Ishikawa (cell line): ENCODE measurements at regions not wholly inside any gene's neighbourhood (a gene's known extent, or its start where the extent isn't known, plus 50 kb on each side); places are given as distances from the start of the nearest gene placed in this dataset.

Source experiments
- CEBPB ChIP-seq: IDR thresholded peaks from 2 replicates; pipeline ENCODE4 v1.6.1; 2012
- CREB1 ChIP-seq: IDR thresholded peaks from 2 replicates; pipeline ENCODE4 v1.6.1; 2012; ENCODE audit warnings: low read depth
- EGR1 ChIP-seq: IDR thresholded peaks from 2 replicates; pipeline ENCODE4 v1.6.1; 2012
- EP300 ChIP-seq: IDR thresholded peaks from 2 replicates; pipeline ENCODE4 v1.6.1; 2012; ENCODE audit warnings: borderline replicate concordance
- FOXM1 ChIP-seq: IDR thresholded peaks from 2 replicates; pipeline ENCODE4 v1.6.1; 2012; ENCODE audit warnings: low read depth, borderline replicate concordance
- NFIC ChIP-seq: IDR thresholded peaks from 2 replicates; pipeline ENCODE4 v1.6.1; 2012
- RAD21 ChIP-seq: IDR thresholded peaks from 2 replicates; pipeline ENCODE4 v1.6.1; 2012; ENCODE audit warnings: low read depth
- TAF1 ChIP-seq: IDR thresholded peaks from 2 replicates; pipeline ENCODE4 v1.6.1; 2012; ENCODE audit warnings: low read depth, mild to moderate bottlenecking
- TCF12 ChIP-seq: IDR thresholded peaks from 2 replicates; pipeline ENCODE4 v1.6.1; 2012; ENCODE audit warnings: low read depth
- TEAD4 ChIP-seq: IDR thresholded peaks from 2 replicates; pipeline ENCODE4 v1.6.1; 2012
- YY1 ChIP-seq: IDR thresholded peaks from 2 replicates; pipeline ENCODE4 v1.6.1; 2012; ENCODE audit warnings: low read depth
- ZBTB7A ChIP-seq: IDR thresholded peaks from 2 replicates; pipeline ENCODE4 v1.6.1; 2012; ENCODE audit warnings: low read depth
- TF ChIP-seq, protein P1 (sequence below): IDR thresholded peaks from 2 replicates; pipeline ENCODE4 v1.6.1; 2012
- TF ChIP-seq, protein P2 (sequence below): IDR thresholded peaks from 2 replicates; pipeline ENCODE4 v1.6.1; 2012
- TF ChIP-seq, protein P3 (sequence below): IDR thresholded peaks from 2 replicates; pipeline ENCODE4 v1.6.1; 2012; ENCODE audit warnings: low read depth, mild to moderate bottlenecking

DNA sequence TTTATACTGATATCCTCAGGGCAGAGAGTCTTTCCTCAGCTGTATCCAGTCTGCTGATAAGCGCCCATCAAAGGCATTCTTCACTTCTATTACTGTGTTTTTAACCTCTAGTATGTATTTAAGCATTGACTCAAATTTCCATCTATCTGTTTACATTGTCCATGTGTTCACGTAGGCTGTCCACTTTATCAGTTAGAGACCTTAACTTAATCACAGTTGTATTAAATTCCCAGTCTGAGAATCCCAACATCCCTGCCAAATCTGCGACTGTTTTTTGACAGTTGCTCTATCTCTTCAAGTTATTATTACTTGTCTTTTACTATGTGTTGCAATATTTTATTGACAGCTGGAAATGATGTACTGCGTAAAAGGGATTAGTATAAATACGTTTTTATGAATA lies 1613.7 kb upstream of the MIR17HG start:
- TF ChIP-seq, protein P1, sequence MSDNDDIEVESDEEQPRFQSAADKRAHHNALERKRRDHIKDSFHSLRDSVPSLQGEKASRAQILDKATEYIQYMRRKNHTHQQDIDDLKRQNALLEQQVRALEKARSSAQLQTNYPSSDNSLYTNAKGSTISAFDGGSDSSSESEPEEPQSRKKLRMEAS, result no peak
- TF ChIP-seq FOXM1, result no peak
- TF ChIP-seq EP300, result no peak
- TF ChIP-seq TCF12, result no peak
- TF ChIP-seq, protein P2, sequence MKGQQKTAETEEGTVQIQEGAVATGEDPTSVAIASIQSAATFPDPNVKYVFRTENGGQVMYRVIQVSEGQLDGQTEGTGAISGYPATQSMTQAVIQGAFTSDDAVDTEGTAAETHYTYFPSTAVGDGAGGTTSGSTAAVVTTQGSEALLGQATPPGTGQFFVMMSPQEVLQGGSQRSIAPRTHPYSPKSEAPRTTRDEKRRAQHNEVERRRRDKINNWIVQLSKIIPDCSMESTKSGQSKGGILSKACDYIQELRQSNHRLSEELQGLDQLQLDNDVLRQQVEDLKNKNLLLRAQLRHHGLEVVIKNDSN, result no peak

DNA sequence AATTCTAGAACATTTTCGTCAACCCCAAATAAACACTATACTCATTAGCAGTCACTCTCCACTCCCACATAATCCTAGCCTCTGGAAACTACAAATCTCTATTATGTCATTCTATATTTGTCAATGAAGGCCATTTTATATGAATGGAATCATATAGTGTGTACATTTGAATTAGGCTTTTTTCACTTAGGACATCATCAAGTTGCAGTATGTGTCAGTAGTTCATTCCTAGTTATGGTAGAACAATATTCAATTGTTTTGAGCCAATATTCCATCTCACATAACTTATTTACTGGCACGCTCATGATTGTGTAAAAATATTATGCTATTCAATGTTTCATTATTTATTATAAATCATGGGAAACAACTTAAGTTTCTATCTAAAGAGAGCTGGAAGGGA lies 1610.4 kb upstream of the MIR17HG start:
- TF ChIP-seq EP300, result no peak
- TF ChIP-seq, protein P2, result no peak
- TF ChIP-seq, protein P1, result no peak

DNA sequence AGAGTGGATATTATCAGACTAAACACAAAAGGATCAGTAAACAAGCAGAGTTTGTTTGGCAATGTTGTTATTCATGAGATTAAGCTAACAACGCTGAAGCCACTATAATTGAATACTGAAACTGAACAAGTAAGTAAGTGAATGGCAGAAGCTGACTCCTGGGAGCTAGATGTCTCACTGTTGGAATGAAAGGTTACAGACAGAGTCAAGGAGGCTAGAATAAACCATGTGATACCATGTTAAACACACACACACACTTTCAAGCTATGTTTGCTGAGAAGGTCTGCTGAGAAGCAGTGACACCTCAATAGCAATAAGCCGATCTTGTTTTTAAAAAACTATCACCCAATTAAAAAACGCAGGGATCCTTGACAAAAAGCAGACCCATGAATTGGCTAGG lies 1609.4 kb upstream of the MIR17HG start:
- no peak for TF ChIP-seq CEBPB
- TF ChIP-seq CREB1, result no peak
- no peak for TF ChIP-seq NFIC
- TF ChIP-seq, protein P1, result no peak
- TF ChIP-seq, protein P3, sequence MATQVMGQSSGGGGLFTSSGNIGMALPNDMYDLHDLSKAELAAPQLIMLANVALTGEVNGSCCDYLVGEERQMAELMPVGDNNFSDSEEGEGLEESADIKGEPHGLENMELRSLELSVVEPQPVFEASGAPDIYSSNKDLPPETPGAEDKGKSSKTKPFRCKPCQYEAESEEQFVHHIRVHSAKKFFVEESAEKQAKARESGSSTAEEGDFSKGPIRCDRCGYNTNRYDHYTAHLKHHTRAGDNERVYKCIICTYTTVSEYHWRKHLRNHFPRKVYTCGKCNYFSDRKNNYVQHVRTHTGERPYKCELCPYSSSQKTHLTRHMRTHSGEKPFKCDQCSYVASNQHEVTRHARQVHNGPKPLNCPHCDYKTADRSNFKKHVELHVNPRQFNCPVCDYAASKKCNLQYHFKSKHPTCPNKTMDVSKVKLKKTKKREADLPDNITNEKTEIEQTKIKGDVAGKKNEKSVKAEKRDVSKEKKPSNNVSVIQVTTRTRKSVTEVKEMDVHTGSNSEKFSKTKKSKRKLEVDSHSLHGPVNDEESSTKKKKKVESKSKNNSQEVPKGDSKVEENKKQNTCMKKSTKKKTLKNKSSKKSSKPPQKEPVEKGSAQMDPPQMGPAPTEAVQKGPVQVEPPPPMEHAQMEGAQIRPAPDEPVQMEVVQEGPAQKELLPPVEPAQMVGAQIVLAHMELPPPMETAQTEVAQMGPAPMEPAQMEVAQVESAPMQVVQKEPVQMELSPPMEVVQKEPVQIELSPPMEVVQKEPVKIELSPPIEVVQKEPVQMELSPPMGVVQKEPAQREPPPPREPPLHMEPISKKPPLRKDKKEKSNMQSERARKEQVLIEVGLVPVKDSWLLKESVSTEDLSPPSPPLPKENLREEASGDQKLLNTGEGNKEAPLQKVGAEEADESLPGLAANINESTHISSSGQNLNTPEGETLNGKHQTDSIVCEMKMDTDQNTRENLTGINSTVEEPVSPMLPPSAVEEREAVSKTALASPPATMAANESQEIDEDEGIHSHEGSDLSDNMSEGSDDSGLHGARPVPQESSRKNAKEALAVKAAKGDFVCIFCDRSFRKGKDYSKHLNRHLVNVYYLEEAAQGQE, result no peak
- TF ChIP-seq RAD21, result no peak
- no peak for TF ChIP-seq TAF1
- TF ChIP-seq, protein P2, result no peak
- TF ChIP-seq EP300, result no peak
- TF ChIP-seq YY1, result no peak
- no peak for TF ChIP-seq EGR1
- no peak for TF ChIP-seq FOXM1

DNA sequence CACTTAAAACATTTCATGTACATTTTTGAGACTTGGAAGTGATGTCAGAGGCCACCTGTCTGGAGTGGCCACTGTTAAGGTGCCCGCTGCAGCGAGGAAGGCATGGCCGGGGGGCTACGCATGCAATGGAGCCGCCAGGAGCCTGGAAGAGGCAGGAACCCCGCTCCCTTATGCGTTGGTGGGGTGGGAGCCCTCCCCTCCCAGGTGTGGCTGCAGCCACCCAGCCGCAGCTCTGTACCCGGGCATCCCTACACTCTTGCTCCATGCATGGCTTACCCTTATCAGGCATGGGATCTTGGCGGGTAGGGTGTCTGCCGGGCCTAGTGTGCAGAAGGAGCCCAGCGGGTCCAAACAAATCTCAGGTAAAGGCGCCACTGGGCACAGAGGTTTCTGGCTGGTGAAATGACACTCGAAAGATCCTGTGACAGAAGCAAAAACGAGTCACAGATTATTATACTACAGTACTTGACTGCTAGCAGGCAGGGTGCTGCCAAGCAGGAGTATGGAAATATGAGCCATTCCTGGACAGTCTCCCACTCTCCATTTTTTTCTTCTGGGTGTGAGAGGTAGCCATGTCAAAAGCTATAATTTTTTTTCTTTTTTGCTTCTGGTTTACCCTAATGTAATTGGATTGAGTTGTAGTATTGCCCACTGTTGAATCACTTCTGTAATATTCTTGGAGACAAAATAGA lies 1606.3 kb upstream of the MIR17HG start:
- TF ChIP-seq RAD21, result no peak
- no peak for TF ChIP-seq NFIC
- no peak for TF ChIP-seq EP300
- TF ChIP-seq, protein P2, result no peak
- TF ChIP-seq TEAD4, result no peak
- TF ChIP-seq TAF1, result no peak
- TF ChIP-seq EGR1, result no peak
- no peak for TF ChIP-seq YY1

DNA sequence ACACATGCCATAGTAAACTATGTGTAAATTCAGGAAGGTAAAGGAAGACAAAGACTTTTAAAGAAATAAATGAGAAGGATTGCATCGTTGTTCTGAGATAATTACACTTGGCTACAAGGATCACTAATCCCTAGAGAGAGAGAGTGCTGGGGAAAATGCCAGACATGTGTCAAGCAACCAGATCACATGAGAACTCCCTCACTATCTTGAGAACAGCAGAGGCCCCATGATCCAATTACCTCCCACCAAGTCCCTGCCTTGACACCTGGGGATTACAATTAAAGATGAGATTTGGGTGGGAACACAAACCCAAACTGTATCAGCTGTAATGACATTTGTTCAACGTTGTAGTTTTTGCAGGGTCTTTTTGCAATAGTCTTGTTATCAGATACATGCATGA lies 1600.9 kb upstream of the MIR17HG start:
- TF ChIP-seq, protein P1, result no peak
- TF ChIP-seq RAD21, result no peak
- no peak for TF ChIP-seq FOXM1
- TF ChIP-seq CREB1, result no peak
- no peak for TF ChIP-seq TCF12
- no peak for TF ChIP-seq NFIC
- no peak for TF ChIP-seq YY1
- no peak for TF ChIP-seq EP300
- no peak for TF ChIP-seq CEBPB
- TF ChIP-seq EGR1, result no peak
- TF ChIP-seq, protein P3, result no peak
- TF ChIP-seq, protein P2, result no peak
- TF ChIP-seq TEAD4, result no peak
- TF ChIP-seq ZBTB7A, result no peak
- no peak for TF ChIP-seq TAF1
